ENCODE measurements at regions not wholly inside any gene's neighbourhood (a gene's known extent, or its start where the extent isn't known, plus 50 kb on each side); places are given as distances from the start of the nearest gene placed in this dataset.
A peak's percentile ranks its signal among the peaks of the same experiment; 100 is the strongest.

DNA sequence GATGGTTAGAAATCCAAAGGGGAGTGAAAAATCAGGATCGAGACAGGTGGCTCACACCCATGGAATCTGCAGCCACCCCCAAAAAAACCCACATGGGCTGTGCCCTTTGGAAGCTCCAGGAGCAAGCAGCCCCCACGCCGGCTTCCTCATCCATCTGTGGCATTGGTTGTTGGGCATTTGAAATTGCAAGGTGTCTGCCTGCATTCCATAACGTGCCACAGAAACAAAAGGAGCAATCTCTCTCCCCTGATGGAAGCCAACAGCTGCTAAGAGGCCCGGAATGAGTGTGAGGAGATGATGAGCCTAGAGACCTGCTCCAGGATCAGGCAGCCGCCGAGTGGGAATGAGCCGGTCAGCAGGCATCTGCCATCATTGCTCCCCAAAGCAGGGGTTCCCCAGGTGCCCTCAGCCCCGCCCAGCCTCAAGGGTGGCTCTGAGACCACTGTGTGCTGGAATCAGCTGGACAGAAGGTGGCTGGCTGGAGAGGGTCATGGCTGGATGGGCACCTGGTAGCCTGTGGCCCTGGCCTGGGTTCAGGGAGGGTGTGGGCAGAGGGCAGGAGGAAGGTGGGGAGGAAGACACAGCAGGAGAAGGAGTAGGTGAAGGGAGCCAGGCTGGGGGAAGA lies 113.2 kb downstream of the CRLF2 start:
- DNase-seq (ENCODE audit: low spot score) (no peak), ATAC-seq (no peak)
- H3K4me2 ChIP-seq: no peak overlapping the region
- Mint-ChIP-seq H3K4me3 (no peak overlapping the region), H3K4me1 (no peaks in the 10 kb centered on the region), H3K36me3 (ENCODE audit: low read depth) (peaks cover 33% of the 10 kb centered on the region), H3K27me3 (ENCODE audit: insufficient read depth, low read depth, poor library complexity) (peaks cover 5% of the 10 kb centered on the region), H3K27ac (no peak overlapping the region), H3K9me3 (peaks cover 19% of the 10 kb centered on the region)
- no peak overlapping the region for H3K4me3 ChIP-seq
- no peaks in the 10 kb centered on the region for H3K4me1 ChIP-seq (ENCODE audit: insufficient read depth)
- H3K27ac ChIP-seq (ENCODE audit: low read depth): no peak overlapping the region
- no peaks in the 10 kb centered on the region for H3K27me3 ChIP-seq (ENCODE audit: insufficient read depth)
- no peaks in the 10 kb centered on the region for H3K79me2 ChIP-seq (replicated peaks; ENCODE audit: insufficient read depth)
- TF ChIP-seq ZNF331 (CRISPR knock-in tag; IDR thresholded peaks at IDR 0.05; ENCODE audit: low read depth) (no peak), POLR2AphosphoS5 (IDR thresholded peaks at IDR 0.05; ENCODE audit: low read depth) (no peak), JUNB (IDR thresholded peaks at IDR 0.05; ENCODE audit: unreplicated experiment) (no peak), ETS1 (IDR thresholded peaks at IDR 0.05) (no peak), ZNF462 (CRISPR knock-in tag; IDR thresholded peaks at IDR 0.05) (no peak), EZH2phosphoT487 (IDR thresholded peaks at IDR 0.05; ENCODE audit: unreplicated experiment) (no peak), ZNF114 (CRISPR knock-in tag; IDR thresholded peaks at IDR 0.05) (no peak), NANOG (IDR thresholded peaks at IDR 0.05; ENCODE audit: borderline replicate concordance) (no peak), CREB1 (CRISPR knock-in tag; IDR thresholded peaks at IDR 0.05; ENCODE audit: low read depth) (no peak), REST (IDR thresholded peaks at IDR 0.05; ENCODE audit: unreplicated experiment) (no peak), STAT1 (IDR thresholded peaks at IDR 0.05; ENCODE audit: unreplicated experiment) (no peak), EZH2 (IDR thresholded peaks at IDR 0.05; ENCODE audit: low read depth, unreplicated experiment) (no peak)
- TF ChIP-seq, protein P1, sequence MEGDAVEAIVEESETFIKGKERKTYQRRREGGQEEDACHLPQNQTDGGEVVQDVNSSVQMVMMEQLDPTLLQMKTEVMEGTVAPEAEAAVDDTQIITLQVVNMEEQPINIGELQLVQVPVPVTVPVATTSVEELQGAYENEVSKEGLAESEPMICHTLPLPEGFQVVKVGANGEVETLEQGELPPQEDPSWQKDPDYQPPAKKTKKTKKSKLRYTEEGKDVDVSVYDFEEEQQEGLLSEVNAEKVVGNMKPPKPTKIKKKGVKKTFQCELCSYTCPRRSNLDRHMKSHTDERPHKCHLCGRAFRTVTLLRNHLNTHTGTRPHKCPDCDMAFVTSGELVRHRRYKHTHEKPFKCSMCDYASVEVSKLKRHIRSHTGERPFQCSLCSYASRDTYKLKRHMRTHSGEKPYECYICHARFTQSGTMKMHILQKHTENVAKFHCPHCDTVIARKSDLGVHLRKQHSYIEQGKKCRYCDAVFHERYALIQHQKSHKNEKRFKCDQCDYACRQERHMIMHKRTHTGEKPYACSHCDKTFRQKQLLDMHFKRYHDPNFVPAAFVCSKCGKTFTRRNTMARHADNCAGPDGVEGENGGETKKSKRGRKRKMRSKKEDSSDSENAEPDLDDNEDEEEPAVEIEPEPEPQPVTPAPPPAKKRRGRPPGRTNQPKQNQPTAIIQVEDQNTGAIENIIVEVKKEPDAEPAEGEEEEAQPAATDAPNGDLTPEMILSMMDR (conservative IDR thresholded peaks at IDR 0.05; ENCODE audit: low read depth in 2 of 2): no peak
- no peaks in the 10 kb centered on the region for H3K36me3 ChIP-seq (ENCODE audit: insufficient read depth)
- no peaks in the 10 kb centered on the region for H3F3A ChIP-seq (replicated peaks; ENCODE audit: low read depth)
- H4K20me1 ChIP-seq (replicated peaks; ENCODE audit: insufficient read depth): no peaks in the 10 kb centered on the region
- H3K9me2 ChIP-seq (ENCODE audit: insufficient read depth): 0 out of 2 replicates have a peak, but pooled peaks cover 2% of the 10 kb centered on the region
- H2AFZ ChIP-seq: peak overlapping the region; percentile 52; the same call in 1 of the 2 replicates

Measured in GM23338 (cell line).